Ecto neural progenitor cell (in vitro differentiated cells): ENCODE measurements at regions not wholly inside any gene's neighbourhood (a gene's known extent, or its start where the extent isn't known, plus 50 kb on each side); places are given as distances from the start of the nearest gene placed in this dataset.
"Not testable (repeated sequence)": the region's sequence is repeated elsewhere in the genome, so short reads cannot be mapped to it uniquely, and the experiment has no call there.

Experiments
- DNase-seq: peaks from one replicate; pipeline ENCODE4 v3.0.0-alpha.2; 2018; ENCODE audit warnings: low spot score

- no peak for DNase-seq
Observed at GRCh38 chr18:10353791-10354190, 100.6 kb upstream of the APCDD1 start.

DNA sequence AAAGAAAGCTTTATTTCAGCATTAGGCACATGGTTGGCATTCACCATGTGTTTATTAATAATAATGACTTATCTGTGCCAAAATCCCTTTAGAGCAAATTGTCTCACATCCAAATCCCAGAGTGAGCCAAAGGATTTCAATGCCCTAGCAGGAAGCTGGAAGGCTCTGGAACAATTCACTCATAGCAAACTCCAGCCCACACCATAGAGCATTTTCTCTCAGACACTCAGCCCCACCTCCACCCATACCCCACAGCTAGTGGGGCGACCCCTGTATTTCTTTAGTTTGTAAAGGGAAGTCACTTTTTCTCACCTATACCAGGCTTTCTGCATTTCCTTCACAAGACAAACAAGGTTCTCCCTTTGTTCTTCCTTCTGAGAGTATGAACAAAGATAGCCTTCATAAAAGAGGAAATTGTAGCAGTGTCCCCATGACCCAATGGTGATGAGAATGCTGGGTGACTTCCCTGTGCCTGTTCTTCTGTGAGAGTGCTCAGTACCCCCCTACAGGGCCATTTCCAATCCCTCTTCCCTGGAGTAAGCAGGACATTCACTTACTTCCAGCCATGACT, 100.1 kb upstream of the APCDD1 start:
- no peak for DNase-seq

DNA sequence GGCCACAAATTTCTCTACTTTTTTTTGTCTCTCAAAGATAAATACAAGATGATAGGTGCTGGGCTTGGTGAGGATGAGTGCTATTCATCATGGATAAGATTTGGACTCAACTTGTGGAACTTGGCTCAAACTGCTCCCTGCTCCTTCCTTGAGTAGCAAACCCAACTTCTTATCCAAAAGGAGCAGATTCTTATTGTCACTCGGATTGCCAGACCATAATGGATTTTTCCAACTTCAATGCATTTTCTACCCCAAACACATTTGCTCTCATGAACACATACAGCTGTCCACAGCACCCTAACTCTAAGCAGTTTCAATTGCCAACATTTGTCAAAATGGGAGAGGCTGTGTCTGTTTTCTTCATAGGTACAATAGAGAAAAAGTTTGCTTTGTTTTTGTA, 99.5 kb upstream of the APCDD1 start:
- no peak for DNase-seq

GRCh38 chr18:10356999-10357398, 97.4 kb upstream of the APCDD1 start:
- DNase-seq: not testable (repeated sequence)

GRCh38 chr18:10361660-10362059, 92.8 kb upstream of the APCDD1 start:
- DNase-seq: no peak

GRCh38 chr18:10365021-10365500, 89.4 kb upstream of the APCDD1 start:
- DNase-seq: no peak

- no peak for DNase-seq
Observed at GRCh38 chr18:10365901-10366300, 88.5 kb upstream of the APCDD1 start.

GRCh38 chr18:10367836-10368235, 86.6 kb upstream of the APCDD1 start:
- no peak for DNase-seq

DNA sequence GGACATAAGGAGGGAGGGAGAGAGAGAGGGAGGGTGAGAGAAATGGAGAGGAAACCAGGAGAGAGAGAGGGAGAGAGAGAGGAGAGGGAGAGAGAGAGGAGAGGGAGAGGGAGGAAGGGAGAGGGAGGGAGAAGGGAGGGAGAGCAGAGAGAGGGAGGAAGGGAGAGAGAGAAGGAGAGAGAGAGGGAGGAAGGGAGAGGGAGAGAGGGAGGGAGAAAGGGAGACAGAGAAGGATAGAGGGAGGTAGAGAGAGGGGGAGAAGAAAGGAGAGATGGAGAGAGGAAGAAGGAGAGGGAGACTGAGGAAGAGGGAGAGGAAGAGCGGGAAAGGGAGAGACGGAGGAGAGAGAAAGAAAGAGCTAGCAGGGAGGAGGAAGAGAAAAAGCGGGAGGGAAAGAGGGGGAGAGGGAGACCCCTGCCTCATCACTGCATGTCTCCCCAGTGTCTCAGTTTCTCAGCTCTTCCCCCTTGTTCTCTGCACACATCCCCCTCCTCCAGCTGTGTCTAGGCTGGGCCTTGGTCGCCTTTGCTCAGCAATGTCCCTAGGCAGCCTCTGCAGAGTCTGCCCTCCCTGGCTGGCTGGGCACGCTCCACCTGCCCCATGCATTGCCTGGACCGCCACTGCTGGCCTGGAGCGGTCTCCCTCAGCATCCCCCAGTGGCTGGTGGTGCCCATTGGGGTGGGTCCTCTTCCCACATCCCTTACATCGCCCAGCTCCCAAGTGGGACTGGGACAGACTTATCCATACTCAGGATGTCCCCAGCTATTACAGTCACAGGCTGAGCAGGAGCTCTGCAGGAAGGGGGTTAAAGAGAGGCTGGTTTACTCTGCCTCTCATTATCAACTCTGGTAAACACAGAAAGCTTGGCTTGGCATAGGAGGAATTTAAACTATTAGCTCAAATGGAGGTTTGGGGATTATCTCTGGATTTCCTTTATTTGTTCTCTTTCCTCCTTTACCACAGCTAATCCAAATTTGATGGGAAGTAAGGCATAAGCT, 85.7 kb upstream of the APCDD1 start:
- no peak for DNase-seq

GRCh38 chr18:10370716-10371115, 83.7 kb upstream of the APCDD1 start:
- no peak for DNase-seq

- DNase-seq: no peak
Observed at GRCh38 chr18:10371165-10371564, 83.3 kb upstream of the APCDD1 start.

- DNase-seq: no peak
Observed at GRCh38 chr18:10374195-10374594, 80.2 kb upstream of the APCDD1 start.

DNA sequence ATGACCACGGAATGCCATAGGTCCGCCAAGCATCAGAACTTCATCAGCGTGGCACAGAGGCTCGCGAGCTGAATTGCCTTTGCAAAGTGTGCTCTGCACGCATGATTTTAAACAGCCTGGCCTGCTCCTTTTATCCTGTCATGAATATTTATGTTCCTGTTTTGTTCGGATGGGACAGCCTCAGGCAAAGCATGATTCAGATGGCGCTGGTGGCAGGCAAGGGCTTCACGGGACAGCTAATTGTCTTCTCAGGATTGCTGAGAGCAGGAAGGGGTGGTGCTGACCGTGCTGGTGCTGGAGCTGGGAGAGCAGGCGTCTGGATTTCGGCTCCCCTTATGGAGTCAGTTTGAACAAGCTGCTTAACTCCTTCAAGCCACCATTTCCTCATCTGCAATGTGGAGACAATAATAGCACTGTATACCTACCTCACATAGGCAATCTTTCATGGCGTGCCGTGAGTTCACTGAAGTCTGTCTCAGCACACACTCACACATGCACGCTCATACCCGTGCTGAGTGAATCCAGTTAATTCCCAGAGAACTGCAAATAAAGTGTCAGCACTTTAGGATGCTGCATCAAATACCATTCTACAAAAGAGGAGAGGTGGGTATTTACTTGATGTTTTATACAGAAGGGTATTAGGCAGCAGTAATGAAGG, 79.7 kb upstream of the APCDD1 start:
- DNase-seq: no peak

DNA sequence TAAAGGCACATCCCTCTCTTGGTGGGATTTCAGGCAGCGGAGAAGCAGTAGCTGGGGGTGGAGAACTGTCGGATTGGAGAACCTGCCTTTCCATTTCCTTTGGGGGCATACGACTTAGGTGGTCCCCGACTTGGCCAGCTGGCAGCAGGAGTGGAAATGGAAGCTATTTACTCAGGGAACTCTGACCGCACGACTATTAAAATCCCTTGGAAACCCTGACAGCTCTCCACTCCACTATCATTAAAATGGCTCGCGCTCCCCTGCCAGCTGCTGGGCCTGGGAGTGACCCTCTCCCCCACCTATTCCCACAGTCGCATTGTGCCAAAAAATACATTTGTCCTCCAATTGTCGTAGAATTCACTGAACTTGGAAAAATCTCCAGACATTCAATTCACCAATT, 77.7 kb upstream of the APCDD1 start:
- DNase-seq: no peak

- DNase-seq: no peak
Observed at GRCh38 chr18:10377956-10378355, 76.5 kb upstream of the APCDD1 start.

- DNase-seq: no peak
Observed at GRCh38 chr18:10378688-10379420, 75.6 kb upstream of the APCDD1 start.

- DNase-seq: no peak
Observed at GRCh38 chr18:10379522-10379921, 74.9 kb upstream of the APCDD1 start.

DNA sequence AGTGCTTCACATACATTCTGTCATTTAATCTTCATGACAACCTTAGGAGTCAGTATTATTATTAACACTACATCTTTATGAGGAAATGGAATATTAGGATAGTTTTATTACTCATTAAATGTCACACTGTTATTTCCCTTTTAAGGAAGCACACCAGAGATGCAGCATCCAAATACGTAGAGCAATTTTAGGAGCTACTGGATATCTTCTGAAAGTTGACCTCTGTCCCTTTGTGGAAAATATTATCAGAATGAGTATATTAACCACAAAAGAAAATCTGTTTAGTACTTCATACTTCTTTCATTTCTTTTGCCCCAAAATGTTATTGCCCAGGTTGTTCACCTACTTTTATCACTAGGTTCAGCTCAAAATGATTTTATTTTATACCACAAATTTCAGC, 72.9 kb upstream of the APCDD1 start:
- no peak for DNase-seq

DNA sequence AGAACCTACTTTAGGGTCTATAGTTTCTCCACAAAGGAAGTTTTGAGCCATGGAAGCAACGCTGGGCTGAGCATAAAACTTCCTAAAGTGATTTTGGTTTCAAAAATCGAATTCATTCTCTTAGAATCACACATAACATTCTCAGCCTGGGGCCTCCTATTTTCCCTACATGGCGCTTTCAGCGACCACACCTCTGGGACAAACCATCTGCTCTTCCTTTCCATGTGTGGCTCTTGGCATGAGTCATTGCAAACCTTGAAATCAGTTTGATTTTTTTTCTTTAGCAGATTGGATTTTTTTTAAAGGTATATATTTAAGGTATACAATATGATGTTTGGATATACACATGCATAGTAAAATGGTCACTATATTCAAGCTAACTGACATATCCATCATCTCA, 72.5 kb upstream of the APCDD1 start:
- DNase-seq: no peak

- DNase-seq: no peak
Observed at GRCh38 chr18:10386049-10386448, 68.4 kb upstream of the APCDD1 start.

- no peak for DNase-seq
Observed at GRCh38 chr18:10386956-10387355, 67.5 kb upstream of the APCDD1 start.

GRCh38 chr18:10387399-10387798, 67.0 kb upstream of the APCDD1 start:
- no peak for DNase-seq
